GM23338 (cell line): ENCODE measurements at regions not wholly inside any gene's neighbourhood (a gene's known extent, or its start where the extent isn't known, plus 50 kb on each side); places are given as distances from the start of the nearest gene placed in this dataset.

ENCODE experiments used
- ATAC-seq: fragments of 200-7000 bp; cut with Tn5 transposase; 3 replicates; pipeline ENCODE4 v1.9.1; 2020
- DNase-seq: peaks from one replicate; pipeline ENCODE4 v3.0.0-alpha.2; 2015; ENCODE audit warnings: low spot score
- H2AFZ ChIP-seq: fragments of 200-600 bp; sonication (generic); 2 replicates; pipeline ENCODE4 v1.8.0; 2016; ENCODE audit warnings: antibody characterized with exemption, mild to moderate bottlenecking, moderate library complexity
- H3F3A ChIP-seq: fragments of 200-600 bp; sonication (generic); replicated peaks from 2 replicates; pipeline ENCODE4 v1.8.0; 2017; ENCODE audit warnings: antibody characterized with exemption, mixed run types, low read depth
- H3K27ac ChIP-seq: fragments of 200-600 bp; sonication (generic); 2 replicates; pipeline ENCODE4 v1.6.1; 2016; ENCODE audit warnings: low read depth
- H3K27me3 ChIP-seq: fragments of 200-600 bp; sonication (generic); 2 replicates; pipeline ENCODE4 v1.8.0; 2016; ENCODE audit warnings: mild to moderate bottlenecking, mixed run types, moderate library complexity; ENCODE audit not compliant: insufficient read depth
- H3K36me3 ChIP-seq: fragments of 200-600 bp; sonication (generic); 2 replicates; pipeline ENCODE4 v1.8.0; 2016; ENCODE audit warnings: mild to moderate bottlenecking; ENCODE audit not compliant: insufficient read depth
- H3K4me1 ChIP-seq: fragments of 200-600 bp; sonication (generic); 2 replicates; pipeline ENCODE4 v1.8.0; 2016; ENCODE audit warnings: mild to moderate bottlenecking, moderate library complexity; ENCODE audit not compliant: insufficient read depth
- H3K4me2 ChIP-seq: fragments of 200-600 bp; sonication (generic); 2 replicates; pipeline ENCODE4 v1.7.1; 2017; ENCODE audit warnings: mixed run types
- H3K4me3 ChIP-seq: fragments of 200-600 bp; sonication (generic); 2 replicates; pipeline ENCODE4 v1.6.1; 2016; ENCODE audit warnings: mixed run types
- H3K79me2 ChIP-seq: fragments of 200-600 bp; sonication (generic); replicated peaks from 2 replicates; pipeline ENCODE4 v1.8.0; 2017; ENCODE audit warnings: mild to moderate bottlenecking; ENCODE audit not compliant: insufficient read depth
- H3K9me2 ChIP-seq: fragments of 200-600 bp; sonication (generic); 2 replicates; pipeline ENCODE4 v1.8.0; 2017; ENCODE audit not compliant: insufficient read depth
- H4K20me1 ChIP-seq: fragments of 200-600 bp; sonication (generic); replicated peaks from 2 replicates; pipeline ENCODE4 v1.8.0; 2017; ENCODE audit warnings: mild to moderate bottlenecking; ENCODE audit not compliant: insufficient read depth
- H3K27ac Mint-ChIP-seq: 2 replicates; pipeline ENCODE4 v1.8.0; 2020; ENCODE audit warnings: inconsistent platforms, mild to moderate bottlenecking, moderate library complexity, mixed read lengths
- H3K27me3 Mint-ChIP-seq: 3 replicates; pipeline ENCODE4 v1.8.0; 2022; ENCODE audit warnings: low read depth, mild to moderate bottlenecking, moderate library complexity, mixed read lengths, inconsistent platforms; ENCODE audit not compliant: insufficient read depth, poor library complexity
- H3K36me3 Mint-ChIP-seq: 3 replicates; pipeline ENCODE4 v1.8.0; 2021; ENCODE audit warnings: low read depth, mild to moderate bottlenecking, inconsistent platforms, moderate library complexity, mixed read lengths
- H3K4me1 Mint-ChIP-seq: 3 replicates; pipeline ENCODE4 v1.8.0; 2020; ENCODE audit warnings: mild to moderate bottlenecking, inconsistent platforms, mixed read lengths
- H3K4me3 Mint-ChIP-seq: 3 replicates; pipeline ENCODE4 v1.8.0; 2021; ENCODE audit warnings: moderate library complexity, mild to moderate bottlenecking, inconsistent platforms, mixed read lengths
- H3K9me3 Mint-ChIP-seq: 3 replicates; pipeline ENCODE4 v1.8.0; 2020; ENCODE audit warnings: moderate library complexity, mild to moderate bottlenecking, inconsistent platforms, mixed read lengths
- CREB1 ChIP-seq: fragments of 250-450 bp; sonication (Bioruptor Pico); IDR thresholded peaks from 2 replicates; pipeline ENCODE4 v1.5.0; 2020; ENCODE audit warnings: low read depth, mild to moderate bottlenecking, moderate library complexity
- EZH2 ChIP-seq: fragments of 200-600 bp; sonication (generic); IDR thresholded peaks from one replicate; pipeline ENCODE4 v1.8.0; 2017; ENCODE audit warnings: antibody characterized with exemption, mild to moderate bottlenecking, low read depth; ENCODE audit not compliant: unreplicated experiment
- EZH2phosphoT487 ChIP-seq: fragments of 200-600 bp; sonication (generic); IDR thresholded peaks from one replicate; pipeline ENCODE4 v1.8.1; 2018; ENCODE audit warnings: antibody characterized with exemption; ENCODE audit not compliant: unreplicated experiment
- JUNB ChIP-seq: IDR thresholded peaks from one replicate; pipeline ENCODE4 v1.6.1; 2016; ENCODE audit warnings: antibody characterized with exemption; ENCODE audit not compliant: unreplicated experiment
- NANOG ChIP-seq: IDR thresholded peaks from 2 replicates; pipeline ENCODE4 v1.6.1; 2016; ENCODE audit warnings: antibody characterized with exemption, borderline replicate concordance
- POLR2AphosphoS5 ChIP-seq: IDR thresholded peaks from 2 replicates; pipeline ENCODE4 v1.6.1; 2016; ENCODE audit warnings: antibody characterized with exemption, low read depth
- STAT1 ChIP-seq: IDR thresholded peaks from one replicate; pipeline ENCODE4 v1.6.1; 2016; ENCODE audit warnings: antibody characterized with exemption; ENCODE audit not compliant: unreplicated experiment
- ZNF114 ChIP-seq: fragments of 250-450 bp; sonication (Bioruptor Pico); IDR thresholded peaks from 2 replicates; pipeline ENCODE4 v1.5.0; 2020; ENCODE audit warnings: mild to moderate bottlenecking, moderate library complexity
- ZNF331 ChIP-seq: fragments of 250-450 bp; sonication (Bioruptor Pico); IDR thresholded peaks from 2 replicates; pipeline ENCODE4 v1.5.0; 2020; ENCODE audit warnings: low read depth, mild to moderate bottlenecking, moderate library complexity
- TF ChIP-seq, protein P1 (sequence below): IDR thresholded peaks from one replicate; pipeline ENCODE4 v1.6.1; 2018; ENCODE audit warnings: antibody characterized with exemption; ENCODE audit not compliant: unreplicated experiment
- TF ChIP-seq, protein P2 (sequence below), 2 experiments: fragments of 200-600 bp in 1 of 2; sonication (generic) in 1 of 2; conservative IDR thresholded peaks; 2 replicates each; pipeline versions ENCODE4 v1.5.1 to v1.6.1; 2016 to 2017; ENCODE audit warnings: antibody characterized with exemption in 2 of 2, low read depth in 2 of 2, mild to moderate bottlenecking in 2 of 2, moderate library complexity in 1 of 2
- TF ChIP-seq, protein P3 (sequence below): IDR thresholded peaks from 2 replicates; pipeline ENCODE4 v1.6.1; 2016; ENCODE audit warnings: antibody characterized with exemption

DNA sequence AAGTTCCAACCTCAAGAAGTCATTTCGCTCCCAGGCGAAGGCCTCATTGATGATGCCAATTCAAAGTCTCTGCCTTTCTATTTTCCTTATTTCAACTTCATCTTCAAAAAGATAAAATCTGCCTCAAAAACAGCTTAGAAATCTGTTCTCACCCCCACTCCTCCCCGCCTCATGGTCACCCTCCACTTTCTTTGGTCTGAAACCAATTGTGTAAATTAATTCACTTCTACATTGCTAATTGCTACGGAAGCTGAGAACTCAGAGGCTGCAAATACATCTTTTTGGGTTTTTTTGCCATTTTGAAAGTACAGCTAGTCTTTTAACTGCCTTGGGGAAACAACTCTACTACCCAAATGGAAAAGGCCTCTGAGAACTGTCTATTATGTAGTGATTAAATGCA, 350.0 kb upstream of the SLC24A2 start (continued):
- TF ChIP-seq, protein P1, sequence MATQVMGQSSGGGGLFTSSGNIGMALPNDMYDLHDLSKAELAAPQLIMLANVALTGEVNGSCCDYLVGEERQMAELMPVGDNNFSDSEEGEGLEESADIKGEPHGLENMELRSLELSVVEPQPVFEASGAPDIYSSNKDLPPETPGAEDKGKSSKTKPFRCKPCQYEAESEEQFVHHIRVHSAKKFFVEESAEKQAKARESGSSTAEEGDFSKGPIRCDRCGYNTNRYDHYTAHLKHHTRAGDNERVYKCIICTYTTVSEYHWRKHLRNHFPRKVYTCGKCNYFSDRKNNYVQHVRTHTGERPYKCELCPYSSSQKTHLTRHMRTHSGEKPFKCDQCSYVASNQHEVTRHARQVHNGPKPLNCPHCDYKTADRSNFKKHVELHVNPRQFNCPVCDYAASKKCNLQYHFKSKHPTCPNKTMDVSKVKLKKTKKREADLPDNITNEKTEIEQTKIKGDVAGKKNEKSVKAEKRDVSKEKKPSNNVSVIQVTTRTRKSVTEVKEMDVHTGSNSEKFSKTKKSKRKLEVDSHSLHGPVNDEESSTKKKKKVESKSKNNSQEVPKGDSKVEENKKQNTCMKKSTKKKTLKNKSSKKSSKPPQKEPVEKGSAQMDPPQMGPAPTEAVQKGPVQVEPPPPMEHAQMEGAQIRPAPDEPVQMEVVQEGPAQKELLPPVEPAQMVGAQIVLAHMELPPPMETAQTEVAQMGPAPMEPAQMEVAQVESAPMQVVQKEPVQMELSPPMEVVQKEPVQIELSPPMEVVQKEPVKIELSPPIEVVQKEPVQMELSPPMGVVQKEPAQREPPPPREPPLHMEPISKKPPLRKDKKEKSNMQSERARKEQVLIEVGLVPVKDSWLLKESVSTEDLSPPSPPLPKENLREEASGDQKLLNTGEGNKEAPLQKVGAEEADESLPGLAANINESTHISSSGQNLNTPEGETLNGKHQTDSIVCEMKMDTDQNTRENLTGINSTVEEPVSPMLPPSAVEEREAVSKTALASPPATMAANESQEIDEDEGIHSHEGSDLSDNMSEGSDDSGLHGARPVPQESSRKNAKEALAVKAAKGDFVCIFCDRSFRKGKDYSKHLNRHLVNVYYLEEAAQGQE, result no peak
- TF ChIP-seq NANOG (no peak), EZH2 (no peak), EZH2phosphoT487 (no peak), ZNF331 (CRISPR knock-in tag) (no peak), STAT1 (no peak), JUNB (no peak), POLR2AphosphoS5 (no peak), CREB1 (CRISPR knock-in tag) (no peak)
- TF ChIP-seq, protein P2, sequence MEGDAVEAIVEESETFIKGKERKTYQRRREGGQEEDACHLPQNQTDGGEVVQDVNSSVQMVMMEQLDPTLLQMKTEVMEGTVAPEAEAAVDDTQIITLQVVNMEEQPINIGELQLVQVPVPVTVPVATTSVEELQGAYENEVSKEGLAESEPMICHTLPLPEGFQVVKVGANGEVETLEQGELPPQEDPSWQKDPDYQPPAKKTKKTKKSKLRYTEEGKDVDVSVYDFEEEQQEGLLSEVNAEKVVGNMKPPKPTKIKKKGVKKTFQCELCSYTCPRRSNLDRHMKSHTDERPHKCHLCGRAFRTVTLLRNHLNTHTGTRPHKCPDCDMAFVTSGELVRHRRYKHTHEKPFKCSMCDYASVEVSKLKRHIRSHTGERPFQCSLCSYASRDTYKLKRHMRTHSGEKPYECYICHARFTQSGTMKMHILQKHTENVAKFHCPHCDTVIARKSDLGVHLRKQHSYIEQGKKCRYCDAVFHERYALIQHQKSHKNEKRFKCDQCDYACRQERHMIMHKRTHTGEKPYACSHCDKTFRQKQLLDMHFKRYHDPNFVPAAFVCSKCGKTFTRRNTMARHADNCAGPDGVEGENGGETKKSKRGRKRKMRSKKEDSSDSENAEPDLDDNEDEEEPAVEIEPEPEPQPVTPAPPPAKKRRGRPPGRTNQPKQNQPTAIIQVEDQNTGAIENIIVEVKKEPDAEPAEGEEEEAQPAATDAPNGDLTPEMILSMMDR (conservative IDR thresholded peaks at IDR 0.05; ENCODE audit: low read depth in 2 of 2), result no peak
- TF ChIP-seq, protein P3, sequence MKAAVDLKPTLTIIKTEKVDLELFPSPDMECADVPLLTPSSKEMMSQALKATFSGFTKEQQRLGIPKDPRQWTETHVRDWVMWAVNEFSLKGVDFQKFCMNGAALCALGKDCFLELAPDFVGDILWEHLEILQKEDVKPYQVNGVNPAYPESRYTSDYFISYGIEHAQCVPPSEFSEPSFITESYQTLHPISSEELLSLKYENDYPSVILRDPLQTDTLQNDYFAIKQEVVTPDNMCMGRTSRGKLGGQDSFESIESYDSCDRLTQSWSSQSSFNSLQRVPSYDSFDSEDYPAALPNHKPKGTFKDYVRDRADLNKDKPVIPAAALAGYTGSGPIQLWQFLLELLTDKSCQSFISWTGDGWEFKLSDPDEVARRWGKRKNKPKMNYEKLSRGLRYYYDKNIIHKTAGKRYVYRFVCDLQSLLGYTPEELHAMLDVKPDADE, result no peak

DNA sequence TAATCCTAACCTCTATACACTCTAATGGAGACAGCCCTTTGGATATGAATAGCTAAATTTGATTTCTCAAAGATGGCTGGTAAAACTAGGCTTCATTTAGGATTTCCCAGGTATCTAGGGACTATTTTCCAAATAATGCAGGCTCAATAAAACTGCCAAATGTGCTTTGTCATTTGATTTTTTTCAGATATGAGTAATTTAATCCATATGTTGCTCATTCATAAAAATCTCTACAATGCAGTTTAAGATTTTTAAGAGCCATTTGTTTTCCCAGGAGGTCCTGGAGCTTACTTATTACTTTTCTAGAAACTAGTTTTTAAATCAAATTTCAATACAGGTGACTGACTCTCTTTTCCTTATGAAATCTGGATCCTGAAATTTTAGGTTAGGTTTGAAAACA, 349.3 kb upstream of the SLC24A2 start:
- no peaks in the 10 kb centered on the region for H3K36me3 ChIP-seq
- no peak for ATAC-seq
- Mint-ChIP-seq H3K36me3 (no peaks in the 10 kb centered on the region), H3K4me3 (no peak overlapping the region), H3K27ac (no peak overlapping the region), H3K9me3 (no peaks in the 10 kb centered on the region), H3K27me3 (no peaks in the 10 kb centered on the region), H3K4me1 (peaks cover 13% of the 10 kb centered on the region)
- no peaks in the 10 kb centered on the region for H3F3A ChIP-seq
- H3K27ac ChIP-seq, result no peak overlapping the region
- no peaks in the 10 kb centered on the region for H3K79me2 ChIP-seq
- no peaks in the 10 kb centered on the region for H4K20me1 ChIP-seq
- H3K4me2 ChIP-seq, result no peak overlapping the region
- H2AFZ ChIP-seq, result no peak overlapping the region
- H3K27me3 ChIP-seq, result no peaks in the 10 kb centered on the region
- H3K4me3 ChIP-seq, result no peak overlapping the region
- no peaks in the 10 kb centered on the region for H3K9me2 ChIP-seq
- H3K4me1 ChIP-seq, result no peaks in the 10 kb centered on the region; the same call in 1 of the 2 replicates
- DNase-seq, result no peak
- TF ChIP-seq POLR2AphosphoS5 (no peak), NANOG (no peak), ZNF114 (no peak)
- TF ChIP-seq, protein P2 (conservative IDR thresholded peaks at IDR 0.05; ENCODE audit: low read depth in 2 of 2), result no peak
